GM23338 (cell line): ENCODE measurements at regions not wholly inside any gene's neighbourhood (a gene's known extent, or its start where the extent isn't known, plus 50 kb on each side); places are given as distances from the start of the nearest gene placed in this dataset.

Source experiments
- CREB1 ChIP-seq: fragments of 250-450 bp; sonication (Bioruptor Pico); IDR thresholded peaks from 2 replicates; pipeline ENCODE4 v1.5.0; 2020; ENCODE audit warnings: low read depth, mild to moderate bottlenecking, moderate library complexity
- EZH2 ChIP-seq: fragments of 200-600 bp; sonication (generic); IDR thresholded peaks from one replicate; pipeline ENCODE4 v1.8.0; 2017; ENCODE audit warnings: antibody characterized with exemption, mild to moderate bottlenecking, low read depth; ENCODE audit not compliant: unreplicated experiment
- EZH2phosphoT487 ChIP-seq: fragments of 200-600 bp; sonication (generic); IDR thresholded peaks from one replicate; pipeline ENCODE4 v1.8.1; 2018; ENCODE audit warnings: antibody characterized with exemption; ENCODE audit not compliant: unreplicated experiment
- JUNB ChIP-seq: IDR thresholded peaks from one replicate; pipeline ENCODE4 v1.6.1; 2016; ENCODE audit warnings: antibody characterized with exemption; ENCODE audit not compliant: unreplicated experiment
- NANOG ChIP-seq: IDR thresholded peaks from 2 replicates; pipeline ENCODE4 v1.6.1; 2016; ENCODE audit warnings: antibody characterized with exemption, borderline replicate concordance
- POLR2AphosphoS5 ChIP-seq: IDR thresholded peaks from 2 replicates; pipeline ENCODE4 v1.6.1; 2016; ENCODE audit warnings: antibody characterized with exemption, low read depth
- STAT1 ChIP-seq: IDR thresholded peaks from one replicate; pipeline ENCODE4 v1.6.1; 2016; ENCODE audit warnings: antibody characterized with exemption; ENCODE audit not compliant: unreplicated experiment
- ZNF114 ChIP-seq: fragments of 250-450 bp; sonication (Bioruptor Pico); IDR thresholded peaks from 2 replicates; pipeline ENCODE4 v1.5.0; 2020; ENCODE audit warnings: mild to moderate bottlenecking, moderate library complexity
- ZNF331 ChIP-seq: fragments of 250-450 bp; sonication (Bioruptor Pico); IDR thresholded peaks from 2 replicates; pipeline ENCODE4 v1.5.0; 2020; ENCODE audit warnings: low read depth, mild to moderate bottlenecking, moderate library complexity
- TF ChIP-seq, protein P1 (sequence below), 2 experiments: fragments of 200-600 bp in 1 of 2; sonication (generic) in 1 of 2; conservative IDR thresholded peaks; 2 replicates each; pipeline versions ENCODE4 v1.5.1 to v1.6.1; 2016 to 2017; ENCODE audit warnings: antibody characterized with exemption in 2 of 2, low read depth in 2 of 2, mild to moderate bottlenecking in 2 of 2, moderate library complexity in 1 of 2
- TF ChIP-seq, protein P2 (sequence below): IDR thresholded peaks from one replicate; pipeline ENCODE4 v1.6.1; 2018; ENCODE audit warnings: antibody characterized with exemption; ENCODE audit not compliant: unreplicated experiment
- TF ChIP-seq, protein P3 (sequence below): IDR thresholded peaks from 2 replicates; pipeline ENCODE4 v1.6.1; 2016; ENCODE audit warnings: antibody characterized with exemption
- TF ChIP-seq, protein P4 (sequence below): fragments of 250-450 bp; sonication (Bioruptor Pico); IDR thresholded peaks from 2 replicates; pipeline ENCODE4 v1.5.0; 2020; ENCODE audit warnings: mild to moderate bottlenecking, moderate library complexity

DNA sequence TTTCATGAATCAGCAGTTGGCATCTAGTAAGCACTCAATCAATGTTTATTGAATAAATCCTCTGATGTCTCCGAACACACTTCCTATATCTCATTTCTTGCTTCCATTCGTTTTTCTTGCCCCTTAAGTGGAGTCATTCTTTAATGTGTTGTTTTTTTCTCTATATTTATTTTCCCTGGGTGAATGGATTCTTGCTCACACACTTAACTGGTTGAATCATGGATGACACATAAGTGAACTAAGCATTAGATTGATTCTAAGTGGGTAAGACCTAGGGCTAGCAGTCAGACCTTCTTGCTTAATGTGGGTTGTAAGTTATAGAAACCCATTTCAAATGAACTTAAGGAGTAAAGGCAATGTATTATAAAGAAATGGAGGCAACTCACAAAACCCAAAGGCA is 111.1 kb downstream of the RTL3 start:
- TF ChIP-seq, protein P1, sequence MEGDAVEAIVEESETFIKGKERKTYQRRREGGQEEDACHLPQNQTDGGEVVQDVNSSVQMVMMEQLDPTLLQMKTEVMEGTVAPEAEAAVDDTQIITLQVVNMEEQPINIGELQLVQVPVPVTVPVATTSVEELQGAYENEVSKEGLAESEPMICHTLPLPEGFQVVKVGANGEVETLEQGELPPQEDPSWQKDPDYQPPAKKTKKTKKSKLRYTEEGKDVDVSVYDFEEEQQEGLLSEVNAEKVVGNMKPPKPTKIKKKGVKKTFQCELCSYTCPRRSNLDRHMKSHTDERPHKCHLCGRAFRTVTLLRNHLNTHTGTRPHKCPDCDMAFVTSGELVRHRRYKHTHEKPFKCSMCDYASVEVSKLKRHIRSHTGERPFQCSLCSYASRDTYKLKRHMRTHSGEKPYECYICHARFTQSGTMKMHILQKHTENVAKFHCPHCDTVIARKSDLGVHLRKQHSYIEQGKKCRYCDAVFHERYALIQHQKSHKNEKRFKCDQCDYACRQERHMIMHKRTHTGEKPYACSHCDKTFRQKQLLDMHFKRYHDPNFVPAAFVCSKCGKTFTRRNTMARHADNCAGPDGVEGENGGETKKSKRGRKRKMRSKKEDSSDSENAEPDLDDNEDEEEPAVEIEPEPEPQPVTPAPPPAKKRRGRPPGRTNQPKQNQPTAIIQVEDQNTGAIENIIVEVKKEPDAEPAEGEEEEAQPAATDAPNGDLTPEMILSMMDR (conservative IDR thresholded peaks at IDR 0.05; ENCODE audit: low read depth in 2 of 2), result no peak
- TF ChIP-seq EZH2, result no peak
- TF ChIP-seq, protein P2, sequence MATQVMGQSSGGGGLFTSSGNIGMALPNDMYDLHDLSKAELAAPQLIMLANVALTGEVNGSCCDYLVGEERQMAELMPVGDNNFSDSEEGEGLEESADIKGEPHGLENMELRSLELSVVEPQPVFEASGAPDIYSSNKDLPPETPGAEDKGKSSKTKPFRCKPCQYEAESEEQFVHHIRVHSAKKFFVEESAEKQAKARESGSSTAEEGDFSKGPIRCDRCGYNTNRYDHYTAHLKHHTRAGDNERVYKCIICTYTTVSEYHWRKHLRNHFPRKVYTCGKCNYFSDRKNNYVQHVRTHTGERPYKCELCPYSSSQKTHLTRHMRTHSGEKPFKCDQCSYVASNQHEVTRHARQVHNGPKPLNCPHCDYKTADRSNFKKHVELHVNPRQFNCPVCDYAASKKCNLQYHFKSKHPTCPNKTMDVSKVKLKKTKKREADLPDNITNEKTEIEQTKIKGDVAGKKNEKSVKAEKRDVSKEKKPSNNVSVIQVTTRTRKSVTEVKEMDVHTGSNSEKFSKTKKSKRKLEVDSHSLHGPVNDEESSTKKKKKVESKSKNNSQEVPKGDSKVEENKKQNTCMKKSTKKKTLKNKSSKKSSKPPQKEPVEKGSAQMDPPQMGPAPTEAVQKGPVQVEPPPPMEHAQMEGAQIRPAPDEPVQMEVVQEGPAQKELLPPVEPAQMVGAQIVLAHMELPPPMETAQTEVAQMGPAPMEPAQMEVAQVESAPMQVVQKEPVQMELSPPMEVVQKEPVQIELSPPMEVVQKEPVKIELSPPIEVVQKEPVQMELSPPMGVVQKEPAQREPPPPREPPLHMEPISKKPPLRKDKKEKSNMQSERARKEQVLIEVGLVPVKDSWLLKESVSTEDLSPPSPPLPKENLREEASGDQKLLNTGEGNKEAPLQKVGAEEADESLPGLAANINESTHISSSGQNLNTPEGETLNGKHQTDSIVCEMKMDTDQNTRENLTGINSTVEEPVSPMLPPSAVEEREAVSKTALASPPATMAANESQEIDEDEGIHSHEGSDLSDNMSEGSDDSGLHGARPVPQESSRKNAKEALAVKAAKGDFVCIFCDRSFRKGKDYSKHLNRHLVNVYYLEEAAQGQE, result no peak
- TF ChIP-seq, protein P3, sequence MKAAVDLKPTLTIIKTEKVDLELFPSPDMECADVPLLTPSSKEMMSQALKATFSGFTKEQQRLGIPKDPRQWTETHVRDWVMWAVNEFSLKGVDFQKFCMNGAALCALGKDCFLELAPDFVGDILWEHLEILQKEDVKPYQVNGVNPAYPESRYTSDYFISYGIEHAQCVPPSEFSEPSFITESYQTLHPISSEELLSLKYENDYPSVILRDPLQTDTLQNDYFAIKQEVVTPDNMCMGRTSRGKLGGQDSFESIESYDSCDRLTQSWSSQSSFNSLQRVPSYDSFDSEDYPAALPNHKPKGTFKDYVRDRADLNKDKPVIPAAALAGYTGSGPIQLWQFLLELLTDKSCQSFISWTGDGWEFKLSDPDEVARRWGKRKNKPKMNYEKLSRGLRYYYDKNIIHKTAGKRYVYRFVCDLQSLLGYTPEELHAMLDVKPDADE, result no peak
- TF ChIP-seq POLR2AphosphoS5, result no peak
- no peak for TF ChIP-seq EZH2phosphoT487
- no peak for TF ChIP-seq CREB1 (CRISPR knock-in tag)
- TF ChIP-seq, protein P4, sequence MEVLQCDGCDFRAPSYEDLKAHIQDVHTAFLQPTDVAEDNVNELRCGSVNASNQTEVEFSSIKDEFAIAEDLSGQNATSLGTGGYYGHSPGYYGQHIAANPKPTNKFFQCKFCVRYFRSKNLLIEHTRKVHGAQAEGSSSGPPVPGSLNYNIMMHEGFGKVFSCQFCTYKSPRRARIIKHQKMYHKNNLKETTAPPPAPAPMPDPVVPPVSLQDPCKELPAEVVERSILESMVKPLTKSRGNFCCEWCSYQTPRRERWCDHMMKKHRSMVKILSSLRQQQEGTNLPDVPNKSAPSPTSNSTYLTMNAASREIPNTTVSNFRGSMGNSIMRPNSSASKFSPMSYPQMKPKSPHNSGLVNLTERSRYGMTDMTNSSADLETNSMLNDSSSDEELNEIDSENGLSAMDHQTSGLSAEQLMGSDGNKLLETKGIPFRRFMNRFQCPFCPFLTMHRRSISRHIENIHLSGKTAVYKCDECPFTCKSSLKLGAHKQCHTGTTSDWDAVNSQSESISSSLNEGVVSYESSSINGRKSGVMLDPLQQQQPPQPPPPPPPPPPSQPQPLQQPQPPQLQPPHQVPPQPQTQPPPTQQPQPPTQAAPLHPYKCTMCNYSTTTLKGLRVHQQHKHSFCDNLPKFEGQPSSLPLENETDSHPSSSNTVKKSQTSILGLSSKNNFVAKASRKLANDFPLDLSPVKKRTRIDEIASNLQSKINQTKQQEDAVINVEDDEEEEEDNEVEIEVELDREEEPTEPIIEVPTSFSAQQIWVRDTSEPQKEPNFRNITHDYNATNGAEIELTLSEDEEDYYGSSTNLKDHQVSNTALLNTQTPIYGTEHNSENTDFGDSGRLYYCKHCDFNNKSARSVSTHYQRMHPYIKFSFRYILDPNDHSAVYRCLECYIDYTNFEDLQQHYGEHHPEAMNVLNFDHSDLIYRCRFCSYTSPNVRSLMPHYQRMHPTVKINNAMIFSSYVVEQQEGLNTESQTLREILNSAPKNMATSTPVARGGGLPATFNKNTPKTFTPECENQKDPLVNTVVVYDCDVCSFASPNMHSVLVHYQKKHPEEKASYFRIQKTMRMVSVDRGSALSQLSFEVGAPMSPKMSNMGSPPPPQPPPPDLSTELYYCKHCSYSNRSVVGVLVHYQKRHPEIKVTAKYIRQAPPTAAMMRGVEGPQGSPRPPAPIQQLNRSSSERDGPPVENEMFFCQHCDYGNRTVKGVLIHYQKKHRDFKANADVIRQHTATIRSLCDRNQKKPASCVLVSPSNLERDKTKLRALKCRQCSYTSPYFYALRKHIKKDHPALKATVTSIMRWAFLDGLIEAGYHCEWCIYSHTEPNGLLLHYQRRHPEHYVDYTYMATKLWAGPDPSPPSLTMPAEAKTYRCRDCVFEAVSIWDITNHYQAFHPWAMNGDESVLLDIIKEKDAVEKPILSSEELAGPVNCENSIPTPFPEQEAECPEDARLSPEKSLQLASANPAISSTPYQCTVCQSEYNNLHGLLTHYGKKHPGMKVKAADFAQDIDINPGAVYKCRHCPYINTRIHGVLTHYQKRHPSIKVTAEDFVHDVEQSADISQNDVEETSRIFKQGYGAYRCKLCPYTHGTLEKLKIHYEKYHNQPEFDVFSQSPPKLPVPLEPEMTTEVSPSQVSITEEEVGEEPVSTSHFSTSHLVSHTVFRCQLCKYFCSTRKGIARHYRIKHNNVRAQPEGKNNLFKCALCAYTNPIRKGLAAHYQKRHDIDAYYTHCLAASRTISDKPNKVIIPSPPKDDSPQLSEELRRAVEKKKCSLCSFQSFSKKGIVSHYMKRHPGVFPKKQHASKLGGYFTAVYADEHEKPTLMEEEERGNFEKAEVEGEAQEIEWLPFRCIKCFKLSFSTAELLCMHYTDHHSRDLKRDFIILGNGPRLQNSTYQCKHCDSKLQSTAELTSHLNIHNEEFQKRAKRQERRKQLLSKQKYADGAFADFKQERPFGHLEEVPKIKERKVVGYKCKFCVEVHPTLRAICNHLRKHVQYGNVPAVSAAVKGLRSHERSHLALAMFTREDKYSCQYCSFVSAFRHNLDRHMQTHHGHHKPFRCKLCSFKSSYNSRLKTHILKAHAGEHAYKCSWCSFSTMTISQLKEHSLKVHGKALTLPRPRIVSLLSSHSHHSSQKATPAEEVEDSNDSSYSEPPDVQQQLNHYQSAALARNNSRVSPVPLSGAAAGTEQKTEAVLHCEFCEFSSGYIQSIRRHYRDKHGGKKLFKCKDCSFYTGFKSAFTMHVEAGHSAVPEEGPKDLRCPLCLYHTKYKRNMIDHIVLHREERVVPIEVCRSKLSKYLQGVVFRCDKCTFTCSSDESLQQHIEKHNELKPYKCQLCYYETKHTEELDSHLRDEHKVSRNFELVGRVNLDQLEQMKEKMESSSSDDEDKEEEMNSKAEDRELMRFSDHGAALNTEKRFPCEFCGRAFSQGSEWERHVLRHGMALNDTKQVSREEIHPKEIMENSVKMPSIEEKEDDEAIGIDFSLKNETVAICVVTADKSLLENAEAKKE, result no peak
- no peak for TF ChIP-seq ZNF331
- no peak for TF ChIP-seq ZNF114
- TF ChIP-seq JUNB, result no peak
- no peak for TF ChIP-seq NANOG
- TF ChIP-seq STAT1, result no peak
